A204.1 (cell line): ENCODE measurements at regions not wholly inside any gene's neighbourhood (a gene's known extent, or its start where the extent isn't known, plus 50 kb on each side); places are given as distances from the start of the nearest gene placed in this dataset.
"Not testable (repeated sequence)": the region's sequence is repeated elsewhere in the genome, so short reads cannot be mapped to it uniquely, and the experiment has no call there.

Source experiments
- FAIRE-seq: peaks from 2 replicates; lab custom pipeline; 2012; peaks lifted over from hg19 to GRCh38; lab: Jason Lieb, UNC

- FAIRE-seq = no peak
Observed at GRCh38 chr13:74280795-74281490, 146.7 kb upstream of the KLF12 start.

- no peak for FAIRE-seq
Observed at GRCh38 chr13:74280093-74280794, 146.0 kb upstream of the KLF12 start.

DNA sequence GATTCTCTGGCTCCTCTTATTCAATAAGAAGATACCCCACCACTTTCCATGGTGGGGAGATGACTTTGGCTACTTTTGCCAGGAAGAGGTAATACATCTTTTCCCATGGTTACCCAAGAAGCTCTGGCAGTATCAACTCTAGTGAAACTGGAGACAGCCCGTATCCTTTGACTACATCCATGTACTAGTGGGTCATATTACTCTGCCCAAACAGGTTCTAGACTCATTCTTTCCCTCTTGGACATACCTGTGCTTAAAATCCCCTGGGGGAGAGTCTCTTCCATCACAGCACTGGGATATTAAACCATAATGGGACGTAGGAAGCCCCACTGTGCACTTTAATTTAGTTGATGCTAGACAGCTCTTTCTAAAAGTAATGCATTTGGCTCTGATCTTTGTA, 144.7 kb upstream of the KLF12 start:
- no peak for FAIRE-seq

DNA sequence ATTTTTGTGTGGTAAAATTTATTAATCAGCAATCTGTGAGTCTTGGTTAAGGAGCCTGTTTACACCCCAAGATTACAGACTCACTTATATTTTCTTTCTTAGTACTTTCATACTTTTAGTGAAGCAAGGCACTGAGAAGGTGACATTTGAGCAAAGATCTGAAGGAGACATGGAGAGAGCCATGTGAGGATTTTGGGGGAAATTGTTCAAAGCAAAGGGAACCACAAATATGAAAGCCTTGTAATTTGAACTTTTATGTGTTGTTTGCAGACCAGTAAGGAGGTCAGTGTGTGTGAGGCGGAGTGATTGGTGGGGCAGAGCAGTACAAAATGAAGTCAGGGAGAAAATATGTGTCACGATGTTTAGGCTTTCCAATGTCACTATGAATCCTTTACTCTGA, 140.7 kb upstream of the KLF12 start:
- FAIRE-seq = no peak

GRCh38 chr13:74273581-74273980, 139.4 kb upstream of the KLF12 start:
- no peak for FAIRE-seq

DNA sequence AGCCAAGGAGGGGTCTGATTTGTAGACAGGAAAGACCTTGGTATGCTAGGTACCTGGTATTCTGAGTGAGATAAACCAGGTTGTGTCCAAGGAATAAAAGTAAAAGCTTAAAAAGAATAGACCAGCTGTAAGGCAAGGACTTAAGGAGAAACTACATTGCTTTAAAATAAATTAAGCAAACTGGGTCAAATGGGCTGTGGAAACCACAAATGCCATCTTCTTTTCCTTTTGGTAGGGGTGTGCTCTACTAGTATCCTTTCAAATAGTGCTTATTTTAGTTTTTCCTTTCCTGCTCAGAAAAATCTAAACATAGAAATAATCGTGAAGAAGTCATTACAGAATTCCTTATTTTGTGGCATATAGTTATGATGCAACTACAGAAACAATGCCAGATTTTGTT, 138.6 kb upstream of the KLF12 start:
- no peak for FAIRE-seq

- FAIRE-seq = no peak
Observed at GRCh38 chr13:74270018-74270417, 135.8 kb upstream of the KLF12 start.

DNA sequence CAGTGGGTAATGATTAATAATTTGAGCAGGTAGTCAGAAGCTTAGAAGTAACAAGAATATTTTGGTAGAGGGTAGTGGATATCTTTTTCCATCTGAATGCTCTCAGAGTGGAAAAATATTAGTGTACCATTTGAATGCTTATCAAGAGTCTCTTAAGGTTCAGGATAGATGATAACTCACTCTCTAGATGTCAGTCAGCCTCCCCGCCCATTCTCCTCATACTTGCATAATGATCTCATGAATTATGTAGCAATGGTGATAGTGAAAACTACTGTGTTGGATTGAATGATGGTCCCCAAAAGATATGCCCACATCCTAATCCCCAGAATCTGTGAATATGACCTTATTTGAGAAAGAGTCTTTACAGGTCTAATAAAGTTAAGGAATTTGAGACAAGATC, 132.7 kb upstream of the KLF12 start:
- no peak for FAIRE-seq

- no peak for FAIRE-seq
Observed at GRCh38 chr13:74266309-74266708, 132.1 kb upstream of the KLF12 start.

GRCh38 chr13:74264333-74264732, 130.1 kb upstream of the KLF12 start:
- no peak for FAIRE-seq

DNA sequence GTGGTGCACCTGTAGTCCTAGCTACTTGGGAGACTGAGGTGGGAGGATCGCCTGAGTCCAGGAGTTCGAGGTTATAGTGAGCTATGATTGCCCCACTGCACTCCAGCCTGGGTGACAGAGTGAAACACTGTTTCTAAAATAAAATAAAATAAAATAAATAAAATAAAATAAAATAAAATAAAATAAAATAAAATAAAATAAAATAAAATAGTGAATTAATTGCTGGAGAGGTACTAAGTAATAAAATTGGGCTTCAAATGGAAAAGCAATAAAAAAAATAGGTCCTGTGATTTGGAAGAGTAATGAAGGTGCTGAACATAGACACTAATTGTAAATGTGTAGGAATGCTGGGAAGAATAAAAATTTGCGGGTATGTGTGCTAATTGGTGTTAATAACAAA, 126.2 kb upstream of the KLF12 start:
- not testable (repeated sequence) for FAIRE-seq

GRCh38 chr13:74259641-74260040, 125.4 kb upstream of the KLF12 start:
- FAIRE-seq = no peak

DNA sequence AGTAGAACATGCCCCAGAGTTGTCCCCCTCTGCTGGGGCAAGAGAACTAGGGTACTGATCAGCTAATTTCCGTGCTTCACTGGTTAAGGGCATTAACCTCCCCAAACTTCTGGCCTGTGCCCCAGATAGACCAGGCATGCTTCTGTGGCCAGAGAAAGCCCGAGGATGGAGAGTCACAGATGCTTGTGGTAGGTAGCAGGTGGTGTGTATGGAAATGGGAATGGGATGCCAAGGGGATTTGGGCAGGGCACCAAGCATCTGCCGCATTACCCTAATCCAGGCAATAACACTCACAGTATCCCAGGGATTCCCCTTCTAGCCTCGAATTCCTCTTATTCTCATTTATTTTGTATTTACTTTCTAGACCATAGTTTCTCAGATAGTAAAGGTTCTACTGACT, 124.8 kb upstream of the KLF12 start:
- no peak for FAIRE-seq

DNA sequence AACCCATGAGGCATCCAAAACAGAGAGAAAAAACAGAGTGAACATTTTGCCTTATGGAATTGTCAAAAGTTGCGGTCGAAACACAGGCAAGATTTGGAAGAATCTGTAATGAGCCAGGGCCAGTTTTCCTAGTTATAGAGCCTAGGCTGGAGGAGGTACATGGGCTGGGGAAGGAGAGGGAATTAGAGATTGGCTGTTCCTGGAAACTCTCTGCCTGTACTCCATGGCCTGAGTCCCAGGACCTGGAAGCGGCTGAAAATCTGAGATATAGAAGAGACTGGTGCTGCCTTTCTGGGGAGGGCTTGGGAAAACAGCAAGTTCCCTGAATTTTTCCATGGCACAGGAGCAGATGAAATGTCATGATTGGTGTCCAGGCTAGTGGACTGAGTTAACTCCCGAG, 122.8 kb upstream of the KLF12 start:
- no peak for FAIRE-seq

GRCh38 chr13:74253161-74253560, 119.0 kb upstream of the KLF12 start:
- FAIRE-seq = no peak

GRCh38 chr13:74251778-74252519, 117.7 kb upstream of the KLF12 start:
- no peak for FAIRE-seq

DNA sequence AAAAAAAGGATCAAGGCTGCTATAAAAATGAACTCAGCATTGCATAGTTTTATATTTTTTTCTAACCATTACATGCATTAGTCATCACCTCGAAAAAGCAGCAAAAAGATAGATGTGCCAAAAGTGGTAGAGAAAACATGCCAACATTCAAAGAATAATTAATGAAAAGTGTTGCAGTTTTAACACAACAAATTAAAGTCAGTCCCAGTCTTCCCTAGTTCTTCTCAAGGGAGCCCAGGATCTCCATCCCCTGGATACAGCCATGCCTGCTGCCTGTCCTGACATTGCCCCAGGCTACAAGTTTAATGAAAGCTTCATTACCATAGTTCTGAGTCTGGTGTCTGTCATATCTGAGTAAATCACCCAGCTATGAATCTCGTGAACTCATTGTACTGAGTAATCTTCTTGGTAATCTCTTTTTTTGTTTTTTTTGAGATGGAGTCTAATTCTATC, 116.6 kb upstream of the KLF12 start:
- no peak for FAIRE-seq

DNA sequence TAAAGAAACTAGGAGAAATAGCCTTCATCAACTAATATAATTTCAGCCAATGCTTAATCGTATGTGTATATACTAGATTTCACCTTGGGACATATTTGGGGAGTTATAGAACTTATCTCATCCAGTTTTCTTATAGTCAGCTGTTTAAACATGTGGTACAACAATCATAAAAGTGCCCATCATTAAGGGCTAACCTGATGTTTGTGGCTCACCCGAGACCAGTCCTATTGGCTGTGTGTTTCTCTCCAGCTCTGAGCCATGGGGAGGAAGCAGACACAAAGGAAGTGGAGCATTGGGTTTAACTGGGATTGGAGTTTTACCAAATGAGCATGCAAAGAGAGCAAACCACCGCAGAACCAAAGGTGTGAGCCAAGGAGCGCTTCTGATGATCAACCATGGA, 114.3 kb upstream of the KLF12 start:
- FAIRE-seq = no peak

DNA sequence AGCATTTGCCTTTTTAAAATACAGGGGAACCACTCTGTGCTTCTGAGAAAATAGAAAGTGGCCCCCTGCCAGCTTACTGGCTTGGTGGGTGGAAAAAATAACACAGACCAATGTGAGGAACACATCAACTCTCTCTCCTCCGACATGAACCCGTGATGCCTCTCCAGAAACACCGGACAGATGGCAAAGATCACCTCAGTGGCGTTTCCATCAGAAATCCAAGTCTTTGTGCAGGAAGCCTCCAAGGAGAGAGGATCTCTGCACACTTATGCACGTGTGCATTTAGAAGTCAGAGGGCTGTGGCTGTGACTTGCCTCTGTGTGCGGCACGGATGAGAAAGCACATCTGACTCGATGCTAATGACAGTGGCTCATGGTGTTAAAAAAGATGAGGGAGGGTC, 112.3 kb upstream of the KLF12 start:
- FAIRE-seq = no peak

DNA sequence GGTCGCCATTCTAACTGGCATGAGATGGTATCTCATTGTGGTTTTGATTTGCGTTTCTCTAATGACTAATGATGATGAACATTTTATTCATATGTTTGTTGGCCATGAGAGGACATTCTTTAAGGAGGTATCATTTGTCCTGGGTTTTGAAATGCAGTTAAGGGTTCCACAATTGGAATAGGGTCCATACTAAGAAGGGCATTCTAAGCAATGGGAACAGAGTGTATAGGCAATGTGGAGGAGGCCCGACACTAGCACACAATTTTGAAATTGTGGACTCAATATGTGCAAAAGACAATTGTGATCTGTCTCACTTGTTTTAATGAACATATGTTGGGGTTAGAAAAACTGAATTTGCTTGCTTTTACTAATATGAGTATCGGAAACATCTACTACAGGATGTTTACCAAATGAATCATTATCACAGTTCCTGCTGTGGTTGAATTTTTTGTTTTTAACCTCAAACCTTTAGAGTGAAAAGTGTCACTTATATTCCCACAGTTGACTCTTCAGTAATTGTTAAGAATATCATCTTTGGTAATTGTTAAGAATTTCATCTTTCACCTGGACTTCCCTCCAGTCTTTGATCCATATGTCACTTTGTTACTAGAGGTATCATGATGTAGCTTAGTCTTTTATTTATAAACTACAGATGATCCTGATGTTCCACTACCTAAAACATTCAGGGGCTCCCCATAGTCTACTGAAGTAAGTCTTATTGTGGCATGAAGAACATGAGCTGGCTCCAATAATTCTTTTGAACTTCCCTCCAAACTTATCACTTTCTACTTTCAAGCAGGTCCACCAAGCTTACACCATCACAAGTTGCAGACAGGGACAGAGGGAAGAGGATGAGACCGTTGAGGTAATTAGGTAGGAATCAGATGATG, 109.7 kb upstream of the KLF12 start:
- no peak for FAIRE-seq

- FAIRE-seq = not testable (repeated sequence)
Observed at GRCh38 chr13:74241343-74241742, 107.1 kb upstream of the KLF12 start.

- no peak for FAIRE-seq
Observed at GRCh38 chr13:74230984-74231501, 96.8 kb upstream of the KLF12 start.
